Natural killer cell (primary cell): ENCODE measurements at regions not wholly inside any gene's neighbourhood (a gene's known extent, or its start where the extent isn't known, plus 50 kb on each side); places are given as distances from the start of the nearest gene placed in this dataset.

Experiments used
- ATAC-seq, 3 donors: fragments of 150-1000 bp in 2 of 3; fragments of 200-7000 bp in 1 of 3; cut with Tn5 transposase; 1 replicate in 1 of 3; 2 replicates in 2 of 3; pipeline ENCODE4 v1.10.0; 2021; ENCODE audit warnings: mild to moderate bottlenecking in 2 of 3, moderate library complexity in 2 of 3
- DNase-seq, 2 donors: peaks; one replicate each; pipeline versions ENCODE4 v3.0.0 to v3.0.0-alpha.2; 2013 to 2021; ENCODE audit warnings: mixed read lengths in 1 of 2
- H3K27ac ChIP-seq: one replicate; pipeline ENCODE4 v1.5.1; 2013; ENCODE audit warnings: mild to moderate bottlenecking, low read length
- H3K27me3 ChIP-seq: one replicate; pipeline ENCODE4 v1.6.1; 2013; ENCODE audit warnings: low read length; ENCODE audit not compliant: control insufficient read depth, insufficient read depth
- H3K36me3 ChIP-seq: one replicate; pipeline ENCODE4 v1.6.1; 2013; ENCODE audit warnings: low read length; ENCODE audit not compliant: control insufficient read depth, insufficient read depth
- H3K4me1 ChIP-seq: one replicate; pipeline ENCODE4 v1.6.1; 2013; ENCODE audit warnings: low read length; ENCODE audit not compliant: control insufficient read depth, insufficient read depth
- H3K4me3 ChIP-seq: one replicate; pipeline ENCODE4 v1.5.1; 2013; ENCODE audit warnings: low read length
- H3K9me3 ChIP-seq: one replicate; pipeline ENCODE4 v1.6.1; 2013; ENCODE audit warnings: low read length; ENCODE audit not compliant: control insufficient read depth, insufficient read depth
- H3K27ac Mint-ChIP-seq, 2 donors: one replicate each; pipeline ENCODE4 v1.8.0; 2022; ENCODE audit warnings: mild to moderate bottlenecking in 2 of 2, mixed read lengths in 2 of 2, moderate library complexity in 1 of 2
- H3K27me3 Mint-ChIP-seq, 2 donors: one replicate each; pipeline ENCODE4 v1.8.0; 2022; ENCODE audit warnings: low read depth in 2 of 2, mixed read lengths in 2 of 2
- H3K36me3 Mint-ChIP-seq: one replicate; pipeline ENCODE4 v1.8.0; 2022; ENCODE audit warnings: mixed read lengths
- H3K4me1 Mint-ChIP-seq, 2 donors: one replicate each; pipeline ENCODE4 v1.8.0; 2022; ENCODE audit warnings: mixed read lengths in 2 of 2
- H3K4me3 Mint-ChIP-seq: one replicate; pipeline ENCODE4 v1.8.0; 2022; ENCODE audit warnings: mild to moderate bottlenecking, moderate library complexity, mixed read lengths
- H3K9me3 Mint-ChIP-seq, 2 donors: one replicate each; pipeline ENCODE4 v1.8.0; 2022; ENCODE audit warnings: mixed read lengths in 2 of 2
- CTCF ChIP-seq: fragments of 200-600 bp; IDR thresholded peaks from one replicate; pipeline ENCODE4 v1.8.0; 2022; ENCODE audit warnings: antibody characterized with exemption
- WGBS: methylation state at CpG from one replicate; pipeline ENCODE4 v1.1.7; 2013; ENCODE audit warnings: missing lambda C conversion rate; ENCODE audit not compliant: insufficient coverage; 5-methylcytosine and 5-hydroxymethylcytosine counted together
- intact Hi-C: fragments of 100-400 bp; cut with micrococcal nuclease; formaldehyde crosslinking; loops from one replicate; pipeline ENCODE4 v1.14.2; 2022

- Histone ChIP-seq H3K27ac (no peak overlapping the region), H3K4me3 (no peak overlapping the region), H3K4me1 (no peaks in the 10 kb centered on the region), H3K27me3 (no peaks in the 10 kb centered on the region), H3K36me3 (no peaks in the 10 kb centered on the region), H3K9me3 (no peaks in the 10 kb centered on the region)
- DNase-seq (no peak), ATAC-seq (no peak)
- no peak overlapping the region for H3K4me3 Mint-ChIP-seq
- WGBS: 100% methylated on average over 1 of the region's 1 CpG
- no peaks in the 10 kb centered on the region for H3K36me3 Mint-ChIP-seq
- peaks cover 3 to 5% of the 10 kb centered on the region in 2 donors for H3K9me3 Mint-ChIP-seq
- no peaks in the 10 kb centered on the region for H3K4me1 Mint-ChIP-seq
- TF ChIP-seq CTCF: no peak
- intact Hi-C loops: no loop called here
- no peaks in the 10 kb centered on the region for H3K27me3 Mint-ChIP-seq
- H3K27ac Mint-ChIP-seq: no peak overlapping the region
Measured at GRCh38 chr2:220015576-220015975, 388.1 kb downstream of the SLC4A3 start.

- no peak overlapping the region for H3K27ac ChIP-seq
- H3K36me3 ChIP-seq: no peaks in the 10 kb centered on the region
- H3K27me3 ChIP-seq: no peaks in the 10 kb centered on the region
- H3K36me3 Mint-ChIP-seq: no peaks in the 10 kb centered on the region
- no peaks in the 10 kb centered on the region for H3K9me3 ChIP-seq
- DNase-seq (no peak), ATAC-seq (no peak)
- no peaks in the 10 kb centered on the region for H3K4me1 ChIP-seq
- TF ChIP-seq CTCF: no peak
- intact Hi-C loops: no loop called here
- no peak overlapping the region for H3K4me3 ChIP-seq
- no peak overlapping the region for H3K4me3 Mint-ChIP-seq
- H3K27me3 Mint-ChIP-seq: no peaks in the 10 kb centered on the region
- WGBS: 78% methylated on average over 1 of the region's 1 CpG
- no peaks in the 10 kb centered on the region for H3K4me1 Mint-ChIP-seq
- H3K27ac Mint-ChIP-seq: no peak overlapping the region
- H3K9me3 Mint-ChIP-seq: peaks cover 0 to 8% of the 10 kb centered on the region in 2 donors
Measured at GRCh38 chr2:220025207-220025606, 397.8 kb downstream of the SLC4A3 start.

GRCh38 chr2:220029013-220029412 is 401.6 kb downstream of the SLC4A3 start:
- H3K27ac Mint-ChIP-seq: no peak overlapping the region
- intact Hi-C loops: no loop called here
- no peaks in the 10 kb centered on the region for H3K27me3 Mint-ChIP-seq
- Histone ChIP-seq H3K4me3 (no peak overlapping the region), H3K27ac (no peak overlapping the region), H3K27me3 (no peaks in the 10 kb centered on the region), H3K36me3 (no peaks in the 10 kb centered on the region), H3K4me1 (no peaks in the 10 kb centered on the region), H3K9me3 (no peaks in the 10 kb centered on the region)
- no peak overlapping the region for H3K4me3 Mint-ChIP-seq
- H3K36me3 Mint-ChIP-seq: no peaks in the 10 kb centered on the region
- TF ChIP-seq CTCF: no peak
- H3K4me1 Mint-ChIP-seq: no peaks in the 10 kb centered on the region
- DNase-seq (no peak), ATAC-seq (no peak)
- peaks cover 3 to 5% of the 10 kb centered on the region in 2 donors for H3K9me3 Mint-ChIP-seq
- no CpG with 5 or more reads among the region's 1 CpG for WGBS

GRCh38 chr2:220033546-220033945 is 406.1 kb downstream of the SLC4A3 start:
- no peak overlapping the region for H3K27ac ChIP-seq
- Mint-ChIP-seq H3K9me3 (peaks cover 3% of the 10 kb centered on the region in 2 donors), H3K4me1 (no peaks in the 10 kb centered on the region), H3K4me3 (no peak overlapping the region), H3K36me3 (no peaks in the 10 kb centered on the region), H3K27me3 (no peaks in the 10 kb centered on the region), H3K27ac (no peak overlapping the region)
- no peak for TF ChIP-seq CTCF
- ATAC-seq (no peak), DNase-seq (no peak)
- WGBS: 83% methylated on average over 1 of the region's 1 CpG
- intact Hi-C loops: no loop called here
- no peaks in the 10 kb centered on the region for H3K9me3 ChIP-seq
- H3K27me3 ChIP-seq: no peaks in the 10 kb centered on the region
- H3K4me3 ChIP-seq: no peak overlapping the region
- H3K4me1 ChIP-seq: no peaks in the 10 kb centered on the region
- no peaks in the 10 kb centered on the region for H3K36me3 ChIP-seq
